Karpas-422 (cell line): ENCODE measurements at regions not wholly inside any gene's neighbourhood (a gene's known extent, or its start where the extent isn't known, plus 50 kb on each side); places are given as distances from the start of the nearest gene placed in this dataset.

ENCODE experiments used
- DNase-seq: peaks from one replicate; pipeline ENCODE4 v3.0.0-alpha.2; 2015
- H2AFZ ChIP-seq: fragments of 200-600 bp; sonication (generic); 2 replicates; pipeline ENCODE4 v1.6.1; 2014; ENCODE audit warnings: antibody characterized with exemption, low read length, mixed read lengths
- H3K27ac ChIP-seq: fragments of 200-600 bp; sonication (generic); 2 replicates; pipeline ENCODE4 v1.5.1; 2014; ENCODE audit warnings: mild to moderate bottlenecking, low read length, moderate library complexity
- H3K27me3 ChIP-seq: fragments of 200-600 bp; sonication (generic); 2 replicates; pipeline ENCODE4 v1.6.1; 2014; ENCODE audit warnings: low read length, mixed read lengths
- H3K36me3 ChIP-seq: fragments of 200-600 bp; sonication (generic); 2 replicates; pipeline ENCODE4 v1.6.1; 2014; ENCODE audit warnings: low read length, mixed read lengths; ENCODE audit not compliant: insufficient read depth
- H3K4me1 ChIP-seq: fragments of 200-600 bp; sonication (generic); 2 replicates; pipeline ENCODE4 v1.6.1; 2014; ENCODE audit warnings: mild to moderate bottlenecking, low read length, mixed read lengths
- H3K4me2 ChIP-seq: fragments of 200-600 bp; sonication (generic); 2 replicates; pipeline ENCODE4 v1.6.1; 2014; ENCODE audit warnings: low read length, low read depth, mild to moderate bottlenecking; ENCODE audit not compliant: poor library complexity, severe bottlenecking
- H3K4me3 ChIP-seq: fragments of 200-600 bp; sonication (generic); 2 replicates; pipeline ENCODE4 v1.5.1; 2014; ENCODE audit warnings: mild to moderate bottlenecking, antibody characterized with exemption, low read length, mixed read lengths
- H3K79me2 ChIP-seq: fragments of 200-600 bp; sonication (generic); 2 replicates; pipeline ENCODE4 v1.6.1; 2014; ENCODE audit warnings: mild to moderate bottlenecking, low read length, mixed read lengths
- H3K9ac ChIP-seq: fragments of 200-600 bp; sonication (generic); 2 replicates; pipeline ENCODE4 v1.6.0; 2014; ENCODE audit warnings: low read length
- H3K9me2 ChIP-seq: fragments of 200-600 bp; sonication (generic), shearing (Covaris generic); replicated peaks from 2 replicates; pipeline ENCODE4 v1.6.0; 2014; ENCODE audit warnings: mild to moderate bottlenecking, low read length, moderate library complexity; ENCODE audit not compliant: insufficient read depth
- H3K9me3 ChIP-seq: fragments of 300-700, 200-600 bp; sonication (generic); 2 replicates; pipeline ENCODE4 v1.6.1; 2014; ENCODE audit warnings: low read length, mixed read lengths
- H4K20me1 ChIP-seq: fragments of 200-600 bp; sonication (generic); 2 replicates; pipeline ENCODE4 v1.6.1; 2014; ENCODE audit warnings: mild to moderate bottlenecking, antibody characterized with exemption, low read length, low read depth; ENCODE audit not compliant: insufficient read depth

GRCh38 chrX:94722578-94722977 is 1048.6 kb downstream of the FAM133A start:
- H2AFZ ChIP-seq = no peak overlapping the region
- no peaks in the 10 kb centered on the region for H3K79me2 ChIP-seq
- H3K9ac ChIP-seq = no peak overlapping the region
- no peak for DNase-seq
- no peaks in the 10 kb centered on the region for H3K27me3 ChIP-seq
- H3K4me2 ChIP-seq = no peak overlapping the region
- no peak overlapping the region for H3K4me3 ChIP-seq
- no peaks in the 10 kb centered on the region for H3K36me3 ChIP-seq
- no peak overlapping the region for H3K27ac ChIP-seq
- H3K9me2 ChIP-seq = no peaks in the 10 kb centered on the region
- H3K4me1 ChIP-seq = no peaks in the 10 kb centered on the region
- peaks cover 18% of the 10 kb centered on the region for H3K9me3 ChIP-seq
- H4K20me1 ChIP-seq = no peaks in the 10 kb centered on the region

GRCh38 chrX:94742772-94743171 is 1068.8 kb downstream of the FAM133A start:
- H3K9me3 ChIP-seq = peaks cover 32% of the 10 kb centered on the region
- H4K20me1 ChIP-seq = no peaks in the 10 kb centered on the region
- H3K9me2 ChIP-seq = no peaks in the 10 kb centered on the region
- no peaks in the 10 kb centered on the region for H3K36me3 ChIP-seq
- no peaks in the 10 kb centered on the region for H3K79me2 ChIP-seq
- no peak for DNase-seq
- H3K27me3 ChIP-seq = no peaks in the 10 kb centered on the region
- no peak overlapping the region for H3K4me3 ChIP-seq
- no peak overlapping the region for H3K4me2 ChIP-seq
- H2AFZ ChIP-seq = no peak overlapping the region
- H3K4me1 ChIP-seq = no peaks in the 10 kb centered on the region
- H3K9ac ChIP-seq = no peak overlapping the region
- H3K27ac ChIP-seq = no peak overlapping the region

GRCh38 chrX:94743478-94743877 is 1069.5 kb downstream of the FAM133A start:
- no peak for DNase-seq

GRCh38 chrX:94744786-94745185 is 1070.8 kb downstream of the FAM133A start:
- H2AFZ ChIP-seq = no peak overlapping the region
- peaks cover 33% of the 10 kb centered on the region for H3K9me3 ChIP-seq
- no peaks in the 10 kb centered on the region for H3K79me2 ChIP-seq
- no peak overlapping the region for H3K9ac ChIP-seq
- H4K20me1 ChIP-seq = no peaks in the 10 kb centered on the region
- H3K4me3 ChIP-seq = no peak overlapping the region
- no peak overlapping the region for H3K27ac ChIP-seq
- no peaks in the 10 kb centered on the region for H3K9me2 ChIP-seq
- no peak overlapping the region for H3K4me2 ChIP-seq
- no peak for DNase-seq
- H3K27me3 ChIP-seq = no peaks in the 10 kb centered on the region
- H3K36me3 ChIP-seq = no peaks in the 10 kb centered on the region
- no peaks in the 10 kb centered on the region for H3K4me1 ChIP-seq

More at GRCh38 chrX:94743478-94743877, 1069.5 kb downstream of the FAM133A start:
- no peak overlapping the region for H3K4me2 ChIP-seq
- H4K20me1 ChIP-seq = no peaks in the 10 kb centered on the region
- H3K4me1 ChIP-seq = no peaks in the 10 kb centered on the region
- H3K27ac ChIP-seq = no peak overlapping the region
- H3K27me3 ChIP-seq = no peaks in the 10 kb centered on the region
- H2AFZ ChIP-seq = no peak overlapping the region
- no peak overlapping the region for H3K9ac ChIP-seq
- no peaks in the 10 kb centered on the region for H3K79me2 ChIP-seq
- H3K9me2 ChIP-seq = no peaks in the 10 kb centered on the region
- H3K9me3 ChIP-seq = peaks cover 38% of the 10 kb centered on the region
- no peak overlapping the region for H3K4me3 ChIP-seq
- no peaks in the 10 kb centered on the region for H3K36me3 ChIP-seq

GRCh38 chrX:94751611-94752010 is 1077.6 kb downstream of the FAM133A start:
- Histone ChIP-seq H3K4me3 (no peak overlapping the region), H3K36me3 (no peaks in the 10 kb centered on the region), H3K27ac (no peak overlapping the region), H4K20me1 (no peaks in the 10 kb centered on the region), H3K79me2 (no peaks in the 10 kb centered on the region), H3K9ac (no peak overlapping the region), H3K4me1 (no peaks in the 10 kb centered on the region), H3K9me2 (no peaks in the 10 kb centered on the region), H2AFZ (no peak overlapping the region), H3K4me2 (no peak overlapping the region), H3K27me3 (no peaks in the 10 kb centered on the region), H3K9me3 (peaks cover 15% of the 10 kb centered on the region)
- DNase-seq = no peak

- peaks cover 16% of the 10 kb centered on the region for H3K9me3 ChIP-seq
- no peaks in the 10 kb centered on the region for H3K4me1 ChIP-seq
- no peaks in the 10 kb centered on the region for H3K9me2 ChIP-seq
- no peak overlapping the region for H3K4me2 ChIP-seq
- H3K27me3 ChIP-seq = no peaks in the 10 kb centered on the region
- no peak overlapping the region for H3K4me3 ChIP-seq
- H3K79me2 ChIP-seq = no peaks in the 10 kb centered on the region
- H2AFZ ChIP-seq = no peak overlapping the region
- H3K9ac ChIP-seq = no peak overlapping the region
- DNase-seq = no peak
- no peaks in the 10 kb centered on the region for H3K36me3 ChIP-seq
- H3K27ac ChIP-seq = no peak overlapping the region
- H4K20me1 ChIP-seq = no peaks in the 10 kb centered on the region
Measured at GRCh38 chrX:94752434-94753169, 1078.6 kb downstream of the FAM133A start.

GRCh38 chrX:94758130-94758529 is 1084.1 kb downstream of the FAM133A start:
- Histone ChIP-seq H3K79me2 (no peaks in the 10 kb centered on the region), H3K36me3 (no peaks in the 10 kb centered on the region), H3K4me3 (no peak overlapping the region), H3K4me1 (no peaks in the 10 kb centered on the region), H3K27me3 (no peaks in the 10 kb centered on the region), H3K27ac (no peak overlapping the region), H3K9me3 (peaks cover 7% of the 10 kb centered on the region), H3K4me2 (no peak overlapping the region), H4K20me1 (no peaks in the 10 kb centered on the region), H3K9me2 (no peaks in the 10 kb centered on the region), H3K9ac (no peak overlapping the region), H2AFZ (no peak overlapping the region)
- no peak for DNase-seq

GRCh38 chrX:94775640-94776039 is 1101.6 kb downstream of the FAM133A start:
- Histone ChIP-seq H3K4me2 (no peak overlapping the region), H3K9me3 (peaks cover 25% of the 10 kb centered on the region), H3K9me2 (no peaks in the 10 kb centered on the region), H3K27ac (no peak overlapping the region), H4K20me1 (no peaks in the 10 kb centered on the region), H3K4me1 (no peaks in the 10 kb centered on the region), H3K36me3 (no peaks in the 10 kb centered on the region), H2AFZ (no peak overlapping the region), H3K4me3 (no peak overlapping the region), H3K27me3 (no peaks in the 10 kb centered on the region), H3K79me2 (no peaks in the 10 kb centered on the region), H3K9ac (no peak overlapping the region)
- DNase-seq = no peak
